GM12873 (cell line): ENCODE measurements at regions not wholly inside any gene's neighbourhood (a gene's known extent, or its start where the extent isn't known, plus 50 kb on each side); places are given as distances from the start of the nearest gene placed in this dataset.

Source experiments
- TF ChIP-seq, protein P1 (sequence below): IDR thresholded peaks from 2 replicates; pipeline ENCODE4 v1.5.1; 2012; ENCODE audit warnings: low read depth, mild to moderate bottlenecking, moderate library complexity, low read length, control low read depth; ENCODE audit not compliant: insufficient read depth; ENCODE audit errors: missing control alignments

DNA sequence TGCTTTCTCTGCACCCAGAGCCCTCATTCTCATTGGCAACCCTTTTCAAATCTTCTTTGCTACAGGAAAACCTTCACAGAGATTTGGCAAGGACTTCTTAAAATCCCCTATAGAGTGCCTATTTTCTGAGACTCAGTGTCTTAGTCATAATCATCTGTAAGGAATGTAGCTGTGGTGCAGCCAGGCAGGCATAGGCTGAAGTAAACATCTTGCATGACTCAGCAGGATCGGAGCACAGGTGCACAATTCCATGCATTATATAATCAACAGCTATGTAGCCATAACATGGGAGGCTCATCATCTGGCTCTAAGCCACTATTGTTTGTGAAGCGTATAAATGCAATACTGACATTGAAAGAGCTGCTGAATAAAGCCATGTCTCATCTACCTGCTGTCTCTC, 368.8 kb downstream of the MAGEE1 start:
- TF ChIP-seq, protein P1, sequence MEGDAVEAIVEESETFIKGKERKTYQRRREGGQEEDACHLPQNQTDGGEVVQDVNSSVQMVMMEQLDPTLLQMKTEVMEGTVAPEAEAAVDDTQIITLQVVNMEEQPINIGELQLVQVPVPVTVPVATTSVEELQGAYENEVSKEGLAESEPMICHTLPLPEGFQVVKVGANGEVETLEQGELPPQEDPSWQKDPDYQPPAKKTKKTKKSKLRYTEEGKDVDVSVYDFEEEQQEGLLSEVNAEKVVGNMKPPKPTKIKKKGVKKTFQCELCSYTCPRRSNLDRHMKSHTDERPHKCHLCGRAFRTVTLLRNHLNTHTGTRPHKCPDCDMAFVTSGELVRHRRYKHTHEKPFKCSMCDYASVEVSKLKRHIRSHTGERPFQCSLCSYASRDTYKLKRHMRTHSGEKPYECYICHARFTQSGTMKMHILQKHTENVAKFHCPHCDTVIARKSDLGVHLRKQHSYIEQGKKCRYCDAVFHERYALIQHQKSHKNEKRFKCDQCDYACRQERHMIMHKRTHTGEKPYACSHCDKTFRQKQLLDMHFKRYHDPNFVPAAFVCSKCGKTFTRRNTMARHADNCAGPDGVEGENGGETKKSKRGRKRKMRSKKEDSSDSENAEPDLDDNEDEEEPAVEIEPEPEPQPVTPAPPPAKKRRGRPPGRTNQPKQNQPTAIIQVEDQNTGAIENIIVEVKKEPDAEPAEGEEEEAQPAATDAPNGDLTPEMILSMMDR = no peak

DNA sequence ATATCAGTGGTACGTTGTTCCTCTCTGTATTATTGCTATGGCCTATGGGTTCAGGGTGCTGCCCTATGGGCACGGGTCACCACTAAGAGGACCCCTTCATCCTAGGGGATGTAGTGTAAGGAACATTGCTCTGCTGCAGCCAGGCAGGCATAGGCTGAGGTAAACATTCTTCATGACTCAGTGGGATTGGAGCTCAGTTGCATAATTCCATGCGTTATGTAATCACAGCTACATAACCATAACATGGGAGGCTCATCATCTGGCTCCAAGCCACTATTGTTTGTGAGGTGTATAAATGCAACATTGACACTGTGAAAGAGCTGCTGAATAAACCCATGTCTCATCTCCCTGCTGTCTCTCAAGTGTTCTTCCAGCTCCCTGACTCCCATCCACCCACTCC, 375.2 kb downstream of the MAGEE1 start:
- TF ChIP-seq, protein P1 = no peak

DNA sequence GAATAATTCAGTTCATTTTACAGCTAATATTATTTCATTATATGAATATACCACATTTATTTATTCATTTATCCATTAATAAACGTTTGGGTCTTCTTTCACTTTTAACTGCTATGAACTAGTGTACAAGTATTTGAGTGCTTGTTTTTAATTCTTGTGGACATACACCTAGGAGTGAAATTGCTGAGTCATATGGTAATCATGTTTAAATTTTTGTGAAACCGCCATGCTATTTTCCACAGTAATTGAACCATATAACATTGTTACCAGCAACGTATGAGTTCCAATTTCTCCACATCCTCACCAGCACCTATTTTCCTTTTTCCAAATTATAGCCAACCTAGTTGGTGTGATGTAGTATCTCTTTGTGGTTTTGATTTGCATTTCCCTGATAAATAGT, 388.2 kb downstream of the MAGEE1 start:
- TF ChIP-seq, protein P1 = no peak

DNA sequence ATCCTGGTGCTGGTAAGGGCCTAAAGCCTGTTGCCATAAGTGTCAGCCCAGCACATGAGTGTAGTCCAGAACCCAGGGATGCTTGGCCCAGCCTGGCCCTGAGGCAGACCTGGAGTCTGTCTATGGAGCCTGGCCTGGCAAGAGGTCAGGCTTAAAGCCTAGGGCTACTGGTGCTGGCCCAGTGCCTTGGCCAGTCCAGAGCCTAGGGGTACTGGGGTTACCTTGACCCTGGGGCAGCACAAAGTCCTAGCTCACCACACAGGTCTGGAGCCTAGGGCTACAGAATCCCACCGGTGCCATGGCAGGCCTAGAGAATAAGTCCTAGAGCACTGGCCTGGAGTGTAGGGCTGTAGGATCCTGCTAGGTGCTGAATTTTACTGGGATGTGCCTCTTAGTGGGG, 393.8 kb downstream of the MAGEE1 start:
- TF ChIP-seq, protein P1 = no peak

DNA sequence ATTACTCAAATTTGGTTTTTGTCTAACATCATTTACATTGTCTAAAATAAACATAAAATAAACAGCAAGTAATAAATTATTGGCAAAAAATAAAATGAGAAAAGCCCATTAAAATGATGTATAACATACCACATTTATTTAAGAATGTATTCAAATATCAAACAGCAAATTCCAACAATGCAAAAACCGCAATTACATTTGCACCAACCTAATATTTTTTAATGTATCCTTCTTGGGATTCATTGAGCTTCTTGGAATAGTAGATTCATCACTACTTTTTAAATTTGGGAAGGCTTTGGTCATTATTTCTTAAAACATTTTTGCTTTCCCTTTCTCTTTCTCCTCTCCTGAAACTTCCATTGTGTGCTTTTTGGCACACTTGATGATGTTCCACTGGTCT, 400.2 kb downstream of the MAGEE1 start:
- TF ChIP-seq, protein P1 = no peak

DNA sequence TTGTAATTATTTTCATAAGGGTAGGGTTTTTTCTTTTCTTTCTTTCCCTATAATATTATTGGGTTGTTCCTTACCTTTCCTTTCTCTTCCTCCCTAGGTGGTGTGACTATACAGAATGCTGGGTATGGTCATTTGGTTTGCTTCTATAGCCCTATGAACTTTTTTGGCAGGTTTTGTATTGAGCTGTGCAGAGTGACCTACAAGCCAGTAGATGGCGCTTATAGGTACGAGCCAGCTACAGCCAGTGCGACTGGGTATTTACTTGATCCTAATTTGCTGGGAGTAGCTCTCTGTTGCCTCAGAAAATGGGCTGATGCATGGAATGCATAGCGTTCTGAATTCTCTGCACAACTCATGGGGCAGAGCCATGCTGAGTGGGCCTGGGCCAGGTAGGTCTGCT, 423.3 kb downstream of the MAGEE1 start:
- TF ChIP-seq, protein P1 = peak; percentile 54

DNA sequence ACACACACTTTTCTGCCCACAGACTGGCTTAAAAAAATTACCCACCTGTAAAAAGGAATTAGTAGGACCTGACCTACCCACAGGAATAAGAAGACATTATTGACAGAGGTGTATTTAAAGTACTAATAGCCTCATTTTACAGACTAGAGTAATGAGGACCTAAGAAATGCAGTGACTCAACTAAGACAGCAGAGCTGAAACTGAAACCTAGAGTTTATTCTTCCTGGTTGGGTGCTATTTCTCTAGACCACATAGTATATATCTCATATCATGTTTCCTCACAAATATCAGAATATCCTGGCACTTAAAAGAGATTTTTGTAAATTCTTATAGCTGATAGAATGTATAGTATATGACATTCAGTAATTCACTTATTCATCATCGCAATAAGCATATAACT, 435.0 kb downstream of the MAGEE1 start:
- TF ChIP-seq, protein P1 = no peak
